Hepatocyte (in vitro differentiated cells): ENCODE measurements at regions not wholly inside any gene's neighbourhood (a gene's known extent, or its start where the extent isn't known, plus 50 kb on each side); places are given as distances from the start of the nearest gene placed in this dataset.

Experiments used
- DNase-seq: peaks from one replicate; pipeline ENCODE4 v3.0.0-alpha.2; 2016; ENCODE audit warnings: low spot score
- H2AFZ ChIP-seq: fragments of 200-600 bp; sonication (generic); 2 replicates; pipeline ENCODE4 v1.6.0; 2016; ENCODE audit warnings: antibody characterized with exemption, mild to moderate bottlenecking
- H3K27ac ChIP-seq: fragments of 200-600 bp; sonication (generic); 2 replicates; pipeline ENCODE4 v1.5.1; 2016; ENCODE audit warnings: mild to moderate bottlenecking
- H3K27me3 ChIP-seq: fragments of 200-600 bp; sonication (generic); 2 replicates; pipeline ENCODE4 v1.6.1; 2016
- H3K36me3 ChIP-seq: fragments of 200-600 bp; sonication (generic); replicated peaks from 2 replicates; pipeline ENCODE4 v1.5.1; 2016; ENCODE audit warnings: low read depth; ENCODE audit not compliant: insufficient read depth
- H3K4me1 ChIP-seq: fragments of 200-600 bp; sonication (generic); 2 replicates; pipeline ENCODE4 v1.5.1; 2016; ENCODE audit warnings: mild to moderate bottlenecking, moderate library complexity; ENCODE audit not compliant: insufficient read depth
- H3K4me2 ChIP-seq: fragments of 200-600 bp; sonication (generic); 2 replicates; pipeline ENCODE4 v1.6.0; 2016
- H3K4me3 ChIP-seq: fragments of 200-600 bp; sonication (generic); 2 replicates; pipeline ENCODE4 v1.5.1; 2016; ENCODE audit warnings: mild to moderate bottlenecking
- H3K79me2 ChIP-seq: fragments of 200-600 bp; sonication (generic); 2 replicates; pipeline ENCODE4 v1.6.0; 2017; ENCODE audit warnings: mild to moderate bottlenecking
- H3K9me2 ChIP-seq: fragments of 200-600 bp; sonication (generic); replicated peaks from 2 replicates; pipeline ENCODE4 v1.6.0; 2017; ENCODE audit warnings: mild to moderate bottlenecking; ENCODE audit not compliant: insufficient read depth
- H3K9me3 ChIP-seq: fragments of 200-600 bp; sonication (generic); 2 replicates; pipeline ENCODE4 v1.5.1; 2016; ENCODE audit warnings: low read depth, mild to moderate bottlenecking
- H4K20me1 ChIP-seq: fragments of 200-600 bp; sonication (generic); 2 replicates; pipeline ENCODE4 v1.6.0; 2016; ENCODE audit warnings: mild to moderate bottlenecking; ENCODE audit not compliant: insufficient read depth, poor library complexity, severe bottlenecking
- CTCF ChIP-seq: fragments of 200-600 bp; sonication (generic); IDR thresholded peaks from 2 replicates; pipeline ENCODE4 v1.5.1; 2016; ENCODE audit warnings: antibody characterized with exemption, mild to moderate bottlenecking; ENCODE audit not compliant: poor library complexity
- EZH2 ChIP-seq: fragments of 200-600 bp; sonication (generic); IDR thresholded peaks from 2 replicates; pipeline ENCODE4 v1.6.1; 2016; ENCODE audit warnings: antibody characterized with exemption, mild to moderate bottlenecking, borderline replicate concordance
- EZH2phosphoT487 ChIP-seq: fragments of 200-600 bp; sonication (generic); IDR thresholded peaks from one replicate; pipeline ENCODE4 v1.6.1; 2018; ENCODE audit warnings: antibody characterized with exemption, mild to moderate bottlenecking, low read depth, moderate library complexity; ENCODE audit not compliant: unreplicated experiment, severe bottlenecking
- WGBS: methylation state at CpG from one replicate; pipeline ENCODE4 v1.1.6; 2016; ENCODE audit warnings: low lambda C conversion rate; ENCODE audit errors: missing lambda C conversion rate; 5-methylcytosine and 5-hydroxymethylcytosine counted together

GRCh38 chr2:147468349-147468748 lies 376.5 kb upstream of the ACVR2A start:
- no peaks in the 10 kb centered on the region for H3K79me2 ChIP-seq
- H3K9me2 ChIP-seq: no peaks in the 10 kb centered on the region
- H3K4me1 ChIP-seq: peaks cover 14% of the 10 kb centered on the region
- TF ChIP-seq CTCF (no peak), EZH2phosphoT487 (no peak)
- H3K27me3 ChIP-seq: no peaks in the 10 kb centered on the region
- H3K4me3 ChIP-seq: no peak overlapping the region
- WGBS: 81% methylated on average over 3 of the region's 3 CpGs
- H4K20me1 ChIP-seq: no peaks in the 10 kb centered on the region
- H3K4me2 ChIP-seq: no peak overlapping the region
- no peaks in the 10 kb centered on the region for H3K36me3 ChIP-seq
- no peaks in the 10 kb centered on the region for H3K9me3 ChIP-seq
- no peak overlapping the region for H3K27ac ChIP-seq
- no peak for DNase-seq
- no peak overlapping the region for H2AFZ ChIP-seq

- WGBS: 85% methylated on average over 1 of the region's 1 CpG
- H3K4me3 ChIP-seq: no peak overlapping the region
- H3K79me2 ChIP-seq: no peaks in the 10 kb centered on the region
- no peak overlapping the region for H3K27ac ChIP-seq
- no peak for TF ChIP-seq EZH2
- TF ChIP-seq CTCF: no peak
- TF ChIP-seq EZH2phosphoT487: no peak
- no peak overlapping the region for H2AFZ ChIP-seq
- no peak overlapping the region for H3K4me2 ChIP-seq
- H4K20me1 ChIP-seq: no peaks in the 10 kb centered on the region
- DNase-seq: no peak
- H3K9me2 ChIP-seq: no peaks in the 10 kb centered on the region
- no peaks in the 10 kb centered on the region for H3K9me3 ChIP-seq
- no peaks in the 10 kb centered on the region for H3K36me3 ChIP-seq
- no peaks in the 10 kb centered on the region for H3K27me3 ChIP-seq
- H3K4me1 ChIP-seq: peaks cover 14% of the 10 kb centered on the region
Measured at GRCh38 chr2:147467441-147467840, 377.4 kb upstream of the ACVR2A start.

GRCh38 chr2:147464737-147465357 lies 380.0 kb upstream of the ACVR2A start:
- no peak overlapping the region for H3K4me3 ChIP-seq
- no peaks in the 10 kb centered on the region for H3K36me3 ChIP-seq
- no peaks in the 10 kb centered on the region for H3K9me3 ChIP-seq
- peaks cover 14% of the 10 kb centered on the region for H3K4me1 ChIP-seq
- no peak overlapping the region for H3K4me2 ChIP-seq
- H3K79me2 ChIP-seq: no peaks in the 10 kb centered on the region
- no peaks in the 10 kb centered on the region for H3K27me3 ChIP-seq
- peak overlapping the region; percentile 92 for H3K27ac ChIP-seq
- WGBS: 71% methylated on average over 3 of the region's 3 CpGs
- peak; percentile 39 for DNase-seq
- H2AFZ ChIP-seq: no peak overlapping the region
- H3K9me2 ChIP-seq: no peaks in the 10 kb centered on the region
- no peaks in the 10 kb centered on the region for H4K20me1 ChIP-seq
- no peak for TF ChIP-seq EZH2phosphoT487
- TF ChIP-seq EZH2: no peak
- no peak for TF ChIP-seq CTCF
